Stimulated activated CD8-positive, alpha-beta memory T cell treated with anti-CD3 and anti-CD28 coated beads, Interleukin-4, amount 100 ng/mL, for 1 hour (primary cell): ENCODE measurements at regions not wholly inside any gene's neighbourhood (a gene's known extent, or its start where the extent isn't known, plus 50 kb on each side); places are given as distances from the start of the nearest gene placed in this dataset.
A peak's percentile ranks its signal among the peaks of the same experiment; 100 is the strongest.

Experiments used
- DNase-seq, 2 donors: peaks; one replicate each; pipeline ENCODE4 v3.0.0-alpha.2; 2020; ENCODE audit warnings: low read depth in 2 of 2, low spot score in 1 of 2

DNA sequence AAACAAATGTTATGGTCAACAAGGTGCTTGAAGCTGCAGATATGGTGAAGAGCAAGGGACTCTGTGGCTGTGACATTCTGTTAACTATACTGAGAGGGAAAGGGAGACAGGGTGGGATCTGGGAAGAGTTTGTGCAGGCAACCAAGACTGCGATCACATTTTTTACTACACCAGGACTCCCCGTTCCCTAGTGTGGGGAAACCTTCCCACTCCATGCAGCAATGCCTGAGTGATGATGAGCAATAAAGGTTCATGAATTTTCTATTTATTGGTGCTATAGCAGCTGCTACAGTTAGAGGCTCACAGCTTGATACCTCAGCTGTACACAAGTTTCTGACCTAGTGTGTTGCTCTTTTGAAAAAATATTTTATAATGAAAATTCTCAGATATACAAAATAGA lies 160.9 kb upstream of the SGO1 start:
- no peak for DNase-seq

DNA sequence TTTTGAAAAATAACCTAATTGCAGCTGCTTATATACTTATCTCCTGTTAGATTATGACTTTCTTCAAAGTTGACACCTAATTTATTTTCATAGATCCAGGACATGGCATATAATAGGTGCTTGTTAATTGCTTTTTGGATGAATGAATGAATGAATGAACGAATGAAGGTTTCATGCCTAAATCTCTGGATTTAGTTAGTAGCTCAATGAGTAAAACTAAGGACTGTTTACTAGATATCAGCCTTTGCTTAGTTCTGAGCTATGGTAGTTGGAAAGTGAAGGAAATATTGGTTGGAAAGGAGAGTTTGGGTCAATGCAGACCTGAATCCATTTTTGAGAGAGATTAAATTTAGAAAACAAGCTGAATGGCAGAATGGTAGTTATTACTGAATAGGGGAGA lies 160.4 kb upstream of the SGO1 start:
- no peak for DNase-seq

DNA sequence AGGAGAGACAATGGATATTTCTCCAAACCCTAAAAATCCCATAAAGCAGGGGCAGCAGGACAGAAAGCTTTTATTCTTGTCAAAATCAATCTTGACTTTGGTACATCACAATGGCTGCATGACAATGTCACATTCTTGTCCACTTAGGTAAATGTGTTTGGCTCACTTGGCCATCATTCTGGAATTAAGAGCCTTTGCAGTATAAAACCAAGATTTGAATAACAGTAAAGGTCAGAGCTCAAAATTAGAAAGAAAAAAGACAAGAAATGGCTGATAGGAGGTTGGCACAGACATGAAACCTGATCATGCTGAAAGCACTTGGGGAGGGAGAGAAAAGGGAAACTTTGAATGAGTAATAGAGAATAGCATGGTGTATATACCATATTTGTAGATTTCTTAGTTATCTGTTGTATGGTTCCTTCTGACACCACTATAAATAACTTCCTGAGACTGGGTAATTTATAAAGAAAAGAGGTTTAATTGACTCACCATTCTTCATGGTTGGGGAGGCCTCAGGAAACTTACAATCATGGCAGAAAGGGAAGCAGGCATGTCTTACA lies 158.5 kb upstream of the SGO1 start:
- no peak for DNase-seq

DNA sequence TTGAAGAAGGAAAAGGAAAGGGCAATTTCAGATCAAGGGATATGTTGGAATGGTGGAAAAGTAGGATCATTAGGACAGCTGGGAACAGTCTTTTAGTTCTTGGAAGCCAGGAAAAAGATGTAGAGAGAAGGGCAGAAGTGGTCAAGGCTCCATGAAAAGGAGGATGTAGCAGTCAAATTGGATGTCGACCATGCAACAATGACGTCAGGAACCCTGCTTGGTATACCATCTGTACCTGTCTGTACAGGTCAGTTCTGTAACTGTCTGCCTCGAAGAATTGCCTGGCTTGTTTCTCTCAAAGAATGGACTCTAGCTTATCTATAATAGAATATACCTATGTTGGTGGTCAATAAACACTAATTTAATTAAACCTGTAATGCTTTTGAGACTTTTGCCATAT lies 157.8 kb upstream of the SGO1 start:
- no peak for DNase-seq

DNA sequence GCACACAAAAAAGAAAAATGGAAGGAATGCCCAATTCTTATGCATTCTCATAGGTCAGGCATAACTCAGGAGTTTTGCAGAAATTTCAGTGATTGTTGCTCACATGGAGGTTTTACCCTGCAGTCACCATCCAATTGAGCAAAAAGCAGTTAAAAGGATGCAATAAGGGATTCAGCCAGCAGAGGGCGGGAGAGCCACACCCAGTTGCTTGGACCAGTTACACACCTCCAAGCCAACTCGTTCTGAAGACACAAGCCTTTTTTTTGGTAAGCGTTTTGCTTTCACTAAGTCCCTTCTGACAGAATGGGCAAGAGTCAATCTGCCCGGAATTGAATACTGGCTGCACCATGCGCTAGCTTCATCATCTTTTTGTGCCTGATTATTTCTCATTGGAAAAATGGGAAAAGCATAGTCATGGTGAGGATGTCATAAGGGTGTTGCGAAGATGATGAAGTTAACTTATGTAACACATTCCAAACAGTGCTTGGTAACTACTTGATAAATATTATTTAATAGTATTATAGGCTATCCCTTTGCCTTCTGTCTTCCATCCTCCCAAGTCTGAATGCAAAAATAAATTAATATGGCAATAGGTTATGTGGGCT lies 154.4 kb upstream of the SGO1 start:
- DNase-seq = peak in 1 of 2 donors; percentile 19

DNA sequence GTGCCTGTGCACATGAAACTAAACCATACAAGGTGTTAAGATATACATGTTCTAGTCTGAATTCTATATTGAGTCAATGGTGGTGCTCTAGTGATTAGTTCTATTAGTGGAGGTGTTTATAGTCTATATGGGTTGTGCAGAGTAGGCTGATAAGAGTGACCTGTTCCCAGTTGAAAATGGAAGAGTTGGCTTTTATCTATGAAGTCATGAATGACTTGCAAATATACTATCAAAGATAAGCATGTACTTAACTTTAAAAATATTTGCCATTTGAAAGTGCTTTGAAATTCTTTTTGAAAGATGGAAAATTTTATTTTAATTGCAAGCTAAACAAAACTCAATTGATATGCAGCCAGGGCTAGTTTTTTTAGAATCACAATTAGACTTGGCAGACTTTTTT lies 150.6 kb upstream of the SGO1 start:
- DNase-seq = no peak

DNA sequence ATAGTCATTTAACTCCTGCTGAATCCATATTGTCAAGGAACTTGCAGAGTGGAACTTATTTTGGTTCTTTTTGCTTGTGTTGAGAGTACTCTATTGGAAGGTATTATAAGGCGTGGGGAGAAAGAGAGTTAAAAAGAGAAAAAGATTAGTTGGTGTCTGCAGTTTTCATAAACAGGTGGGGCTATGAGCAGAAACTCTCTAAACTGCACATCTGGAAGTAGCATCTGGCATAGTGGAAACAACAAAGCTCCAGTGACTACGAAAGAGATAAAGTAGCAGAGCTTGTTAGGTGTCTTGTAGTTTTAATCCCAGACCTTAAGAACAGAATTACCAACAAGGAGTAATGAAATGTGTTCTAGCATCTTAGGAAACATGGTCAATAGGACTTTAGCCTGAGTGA lies 148.8 kb upstream of the SGO1 start:
- DNase-seq = no peak

DNA sequence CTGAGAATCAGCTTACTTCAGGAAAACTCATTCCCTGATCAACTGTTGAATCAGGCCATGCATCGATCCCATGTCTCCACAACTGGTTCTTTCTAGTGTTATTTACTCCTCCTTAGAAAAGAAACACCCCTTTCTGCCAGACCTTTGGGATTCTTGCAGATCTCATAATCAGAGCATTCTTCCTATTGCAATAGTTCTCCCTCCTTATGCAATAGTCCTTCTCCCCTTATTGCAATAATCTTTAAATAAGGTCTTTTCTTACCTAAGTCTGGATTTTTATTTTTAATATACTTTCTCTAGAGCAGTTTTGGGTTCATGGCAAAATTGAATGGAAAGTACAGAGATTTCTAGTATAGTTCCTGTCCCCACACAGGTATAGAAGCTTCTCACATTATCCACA lies 141.9 kb upstream of the SGO1 start:
- DNase-seq = no peak

DNA sequence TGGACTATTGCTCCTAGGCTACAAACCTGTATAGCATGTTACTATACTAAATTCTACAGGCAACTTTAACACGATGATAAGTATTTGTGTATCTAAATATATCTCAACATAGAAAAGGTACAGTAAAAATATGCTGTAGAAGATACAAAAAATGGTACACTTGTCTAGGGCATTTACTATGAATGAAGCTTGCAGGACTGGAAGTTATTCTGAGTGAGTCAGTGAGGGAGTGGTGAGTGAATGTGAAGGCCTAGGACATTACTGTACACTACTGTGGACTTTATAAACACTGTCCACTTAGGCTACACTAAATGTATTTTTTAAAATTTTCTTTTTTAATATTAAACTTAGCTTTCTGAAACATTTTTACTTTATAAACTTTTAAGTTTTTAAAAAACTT lies 140.5 kb upstream of the SGO1 start:
- DNase-seq = no peak

DNA sequence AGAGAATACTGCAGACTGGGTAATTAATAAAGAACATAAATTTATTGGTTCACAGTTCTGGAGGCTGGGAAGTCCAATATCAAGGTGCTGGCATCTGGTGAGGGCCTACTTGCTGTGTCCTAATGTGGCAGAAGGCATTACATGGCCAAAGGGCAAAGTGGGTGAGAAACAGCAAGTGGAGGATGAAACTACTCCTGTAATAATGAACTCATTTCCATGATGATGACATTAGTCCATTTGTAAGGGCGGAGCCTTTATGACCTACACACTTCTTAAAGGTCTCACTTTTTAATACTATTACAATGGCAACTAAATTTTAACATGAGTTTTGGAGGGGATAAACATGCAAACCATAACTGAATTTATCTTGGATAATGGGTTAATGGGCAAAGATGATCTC lies 139.6 kb upstream of the SGO1 start:
- DNase-seq = no peak

DNA sequence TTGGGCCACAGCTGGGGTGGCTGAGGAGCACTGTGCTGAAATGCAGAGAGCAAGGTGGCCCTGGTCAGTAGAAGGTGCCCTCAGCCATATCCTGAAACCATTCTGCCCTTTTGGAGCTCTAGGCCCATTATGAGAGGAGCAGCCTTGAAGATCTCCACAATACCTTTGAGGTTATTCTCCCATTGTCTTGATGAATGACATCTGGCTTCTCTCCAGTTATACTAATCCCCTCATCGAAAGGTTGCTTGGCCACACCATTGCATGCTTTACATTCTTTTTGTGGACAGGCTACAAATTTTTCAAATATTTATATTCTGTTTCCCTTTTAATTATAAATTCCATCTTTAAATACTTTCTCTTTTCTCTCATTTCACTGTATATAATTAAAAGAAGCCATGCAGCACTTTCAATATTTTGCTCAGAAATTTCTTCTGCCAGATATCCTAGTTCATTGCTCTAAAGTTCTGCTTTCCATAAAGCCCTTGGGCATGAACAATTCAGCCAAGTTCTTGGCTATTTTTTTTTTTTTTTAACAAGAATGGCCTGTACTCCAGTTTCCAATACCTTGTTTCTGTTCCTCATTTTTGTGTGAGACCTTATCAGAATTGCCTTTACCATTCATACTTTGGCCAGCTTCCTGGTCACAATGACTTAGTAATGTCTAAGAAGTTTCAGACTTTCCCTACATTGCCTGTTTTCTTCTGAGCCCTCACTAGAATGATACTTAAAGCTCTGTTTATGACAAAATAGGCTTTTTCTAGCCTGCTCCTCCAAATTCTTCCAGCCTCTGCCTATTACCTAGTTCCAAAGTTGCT lies 138.9 kb upstream of the SGO1 start:
- no peak for DNase-seq

DNA sequence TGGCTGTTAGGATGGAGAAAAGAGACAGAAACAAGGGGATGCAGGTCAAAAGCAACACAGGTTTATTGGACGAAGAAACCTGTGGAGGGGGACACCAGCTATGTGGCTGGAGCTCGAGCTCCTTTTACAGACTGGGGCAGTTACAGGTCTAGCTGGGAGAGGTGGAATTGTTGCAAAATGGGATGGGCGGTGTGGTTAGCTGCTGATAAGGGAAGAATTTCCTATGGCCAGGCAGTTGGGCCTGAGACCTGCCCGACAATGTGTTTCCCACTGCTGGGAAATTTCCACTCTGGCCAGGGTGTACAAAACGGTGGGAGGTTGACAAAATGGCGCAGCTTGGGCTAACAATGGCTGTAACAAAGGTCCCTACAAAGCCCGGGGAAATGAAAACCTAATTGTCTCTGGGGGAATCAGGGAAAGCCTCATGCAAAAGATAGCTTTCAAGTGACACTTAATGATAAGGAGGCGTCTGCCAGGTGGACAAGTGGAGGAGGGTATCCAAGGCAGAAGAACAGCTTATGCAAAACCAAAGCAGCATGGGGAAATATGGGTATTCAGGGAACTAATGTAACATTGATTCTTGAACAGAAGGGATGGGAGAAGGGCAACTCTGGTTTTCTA lies 137.4 kb upstream of the SGO1 start:
- no peak for DNase-seq

DNA sequence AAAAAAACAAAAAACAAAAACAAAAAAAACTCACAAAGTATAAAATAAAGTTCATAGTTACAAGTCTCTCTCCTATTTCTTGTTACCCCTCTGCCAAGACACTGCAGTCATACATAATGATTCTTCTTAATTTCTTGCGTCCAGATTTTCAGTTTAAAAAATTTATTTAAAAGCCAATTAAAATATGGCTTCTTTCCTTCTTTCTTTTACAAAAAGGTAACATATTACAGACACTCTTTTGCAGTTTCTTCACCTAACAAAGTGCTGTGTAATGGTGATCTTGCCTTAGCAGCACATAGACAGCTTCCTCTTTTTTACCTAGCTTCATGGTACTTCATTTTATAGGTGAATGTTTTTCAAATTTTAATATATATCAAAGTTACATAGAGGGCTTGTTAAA lies 136.1 kb upstream of the SGO1 start:
- no peak for DNase-seq

DNA sequence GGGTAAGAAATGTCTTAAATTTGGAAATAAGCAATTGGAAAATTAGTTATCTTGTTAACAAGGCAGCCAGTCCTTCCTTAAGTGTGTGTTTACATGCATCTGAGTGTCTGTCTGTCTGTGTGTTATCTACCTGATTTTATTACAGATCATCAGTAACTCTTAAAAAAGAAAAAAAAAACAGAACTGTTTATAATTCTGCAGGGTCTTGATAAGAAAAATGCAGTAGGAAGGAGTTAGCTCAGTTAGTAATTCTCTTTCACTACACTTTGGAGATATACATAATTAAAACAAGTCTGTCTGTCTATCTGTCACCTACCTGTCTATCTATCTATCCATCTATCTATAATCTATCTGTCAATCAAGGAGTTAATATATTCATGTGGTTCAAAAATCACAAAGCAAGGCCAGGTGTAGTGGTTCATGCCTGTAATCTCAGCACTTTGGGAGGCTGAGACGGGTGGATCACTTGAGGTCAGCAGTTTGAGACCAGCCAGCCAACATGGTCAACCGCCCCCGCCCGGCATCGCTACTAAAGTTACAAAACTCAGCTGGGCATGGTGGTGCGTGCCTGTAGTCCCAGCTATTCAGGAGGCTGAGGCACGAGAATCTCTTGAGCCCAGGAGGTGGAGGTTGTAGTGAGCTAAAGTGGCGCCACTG lies 135.5 kb upstream of the SGO1 start:
- DNase-seq = no peak

DNA sequence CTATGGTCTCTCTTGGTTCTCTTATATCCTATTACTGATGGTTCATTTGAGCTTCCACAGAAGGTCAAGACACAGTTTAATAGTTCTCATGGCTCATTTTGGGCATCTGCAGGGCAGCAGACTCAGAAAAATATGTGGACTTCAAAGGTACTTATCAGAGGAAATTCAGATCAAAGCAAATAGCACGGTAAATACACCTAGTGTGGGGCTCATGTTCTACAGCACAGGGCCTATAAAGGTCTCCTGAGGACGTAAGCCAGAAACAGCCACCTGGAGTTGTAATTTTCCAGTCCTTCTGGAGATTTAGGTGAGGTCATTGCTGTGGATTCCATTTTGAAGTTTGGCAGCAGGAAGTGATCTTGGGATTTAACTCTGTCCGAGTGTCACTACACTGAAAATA lies 134.5 kb upstream of the SGO1 start:
- DNase-seq = no peak

DNA sequence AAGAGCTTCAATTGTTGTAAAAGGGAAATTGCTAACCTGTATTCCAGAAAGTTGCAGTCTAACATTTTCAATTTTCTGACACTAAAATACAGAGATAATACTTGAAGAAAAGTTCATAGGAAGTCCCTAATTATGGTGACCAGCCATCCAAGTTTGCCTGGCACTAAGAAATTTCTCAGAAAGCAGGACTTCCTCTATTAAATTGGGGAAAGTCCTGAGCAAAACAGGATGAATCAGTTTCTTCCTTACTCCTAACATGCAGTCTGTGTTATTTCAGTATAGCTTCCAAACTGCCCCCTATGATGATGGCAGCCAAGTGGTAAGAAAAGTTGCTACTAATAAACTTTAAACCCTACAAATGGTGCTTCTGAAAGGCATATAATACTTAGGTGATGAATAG lies 133.5 kb upstream of the SGO1 start:
- no peak for DNase-seq

DNA sequence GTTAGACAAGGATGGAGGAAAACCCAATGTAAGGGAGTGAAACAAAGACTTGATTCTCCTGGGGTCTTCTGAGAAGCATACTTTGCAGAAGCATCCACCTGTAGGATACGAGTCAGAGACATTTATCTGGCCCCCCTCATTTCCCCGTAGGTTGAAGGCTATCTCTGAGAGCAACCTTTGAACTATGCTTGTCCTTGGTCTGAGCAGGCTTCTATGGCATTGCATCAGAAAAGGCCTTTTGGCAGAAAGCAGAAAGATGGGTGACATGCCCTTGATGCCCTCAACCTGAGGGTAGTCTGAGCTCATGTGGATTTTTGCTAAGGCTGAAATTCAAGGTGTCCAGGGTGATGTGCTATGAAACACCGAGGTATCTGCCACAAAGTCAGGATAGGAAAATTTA lies 131.6 kb upstream of the SGO1 start:
- no peak for DNase-seq

DNA sequence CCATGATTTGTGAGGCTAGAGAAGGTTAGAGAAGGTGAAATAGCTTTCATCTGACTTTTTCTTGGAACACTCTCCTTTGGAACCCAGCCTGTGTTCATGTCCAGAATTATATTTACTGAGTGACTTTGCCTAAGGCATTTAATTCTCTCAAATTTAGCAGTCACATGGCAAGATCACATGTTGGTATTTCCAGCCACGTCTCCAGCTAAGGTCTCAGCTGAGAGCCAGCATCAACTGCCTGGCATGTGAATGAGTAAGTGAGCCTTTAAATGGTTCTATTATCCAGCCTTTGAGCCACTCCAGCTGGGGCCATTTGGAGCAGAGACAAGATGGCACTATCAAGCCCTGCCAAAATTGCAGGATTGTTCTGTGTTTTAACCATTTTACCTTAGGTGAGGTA lies 130.2 kb upstream of the SGO1 start:
- no peak for DNase-seq

DNA sequence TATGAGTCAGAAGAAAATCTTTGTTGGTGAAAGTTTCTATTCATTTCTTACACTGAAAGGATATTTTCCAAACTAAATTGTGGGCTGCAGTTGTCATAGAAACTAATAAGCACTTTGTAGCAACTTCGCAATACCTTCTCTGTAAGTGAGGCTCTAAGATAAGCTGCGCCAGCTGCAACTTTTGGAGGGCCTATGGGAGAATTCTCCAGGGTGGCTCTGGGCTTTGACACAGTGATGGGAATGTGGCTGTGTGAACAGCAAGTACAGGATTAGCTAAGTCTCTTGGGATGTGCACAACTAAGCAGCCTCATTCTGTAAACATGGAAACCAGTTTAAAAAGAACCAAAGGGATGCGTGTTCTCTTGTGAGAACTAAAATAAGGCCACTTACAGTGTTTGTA lies 124.6 kb upstream of the SGO1 start:
- no peak for DNase-seq

DNA sequence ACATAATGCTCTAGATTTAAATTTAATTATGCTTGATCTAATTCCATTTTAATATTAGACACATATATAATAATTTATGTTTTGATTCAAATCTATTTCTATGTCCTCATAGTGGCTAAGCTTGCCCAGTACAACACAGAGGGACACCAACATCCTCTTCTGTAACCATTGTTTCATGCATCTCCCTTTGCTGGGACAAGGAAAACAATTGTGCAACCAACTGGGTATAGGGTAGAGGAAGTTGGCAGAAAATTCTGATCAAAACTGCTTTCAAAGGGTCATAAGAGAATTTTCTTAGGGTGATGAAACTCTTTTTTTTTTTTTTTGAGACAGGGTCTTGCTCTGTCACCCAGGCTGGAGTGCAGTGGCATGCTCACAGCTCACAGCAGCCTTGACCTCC lies 121.4 kb upstream of the SGO1 start:
- no peak for DNase-seq

DNA sequence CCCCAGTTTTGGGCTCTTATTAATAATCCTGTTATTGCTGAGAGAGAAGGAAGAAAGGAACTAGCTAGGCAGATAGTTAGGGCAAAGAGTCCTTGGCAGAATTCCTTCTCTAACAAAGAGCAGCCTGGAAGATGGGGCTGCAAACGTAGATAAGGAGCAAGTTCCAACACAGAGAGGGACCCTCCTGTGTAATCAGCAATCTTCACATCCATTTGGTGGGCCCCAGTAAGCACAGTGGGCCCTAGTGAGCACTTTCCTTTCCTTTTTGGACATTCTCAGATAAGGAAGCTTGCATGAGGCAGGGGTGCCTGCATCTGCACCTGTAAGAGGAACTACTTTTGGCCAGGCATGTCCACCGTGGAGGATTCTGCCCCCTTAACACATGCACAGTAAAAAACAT lies 119.6 kb upstream of the SGO1 start:
- DNase-seq = no peak

DNA sequence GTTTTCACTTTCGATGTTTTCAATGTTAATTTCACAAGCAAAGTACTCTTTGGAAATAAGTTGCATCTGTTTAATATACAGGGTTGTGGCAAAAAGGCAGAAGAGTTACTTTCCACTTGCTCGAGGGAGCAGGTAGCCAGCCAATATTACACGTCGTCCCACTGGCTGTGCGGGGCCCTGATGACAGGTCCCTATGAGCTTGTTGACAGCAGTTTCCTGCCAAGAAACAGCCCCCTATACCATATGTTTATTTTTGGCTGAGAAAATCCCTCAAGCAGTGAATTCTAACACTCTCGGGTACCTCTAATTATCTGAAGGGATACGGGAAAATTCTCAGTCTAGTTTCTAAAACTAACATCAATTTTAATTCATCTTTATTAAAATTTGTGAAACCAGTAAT lies 116.8 kb upstream of the SGO1 start:
- DNase-seq = no peak
